ENCODE measurements at regions not wholly inside any gene's neighbourhood (a gene's known extent, or its start where the extent isn't known, plus 50 kb on each side); places are given as distances from the start of the nearest gene placed in this dataset.

- intact Hi-C loops (cut with DNase I), result no loop called here
- TF ChIP-seq POLR2A (IDR thresholded peaks at IDR 0.05) (no peak), EP300 (IDR thresholded peaks at IDR 0.05) (no peak), POLR2AphosphoS5 (IDR thresholded peaks at IDR 0.05) (no peak), CTCF (IDR thresholded peaks at IDR 0.05) (no peak)
- Histone ChIP-seq H3K36me3 (no peaks in the 10 kb centered on the region), H3K4me1 (peaks cover 0 to 6% (median 0%) of the 10 kb centered on the region in 4 donors), H3K4me3 (no peak overlapping the region), H3K27ac (no peak overlapping the region), H3K9me3 (no peaks in the 10 kb centered on the region), H3K27me3 (no peaks in the 10 kb centered on the region)
- no peak for DNase-seq
- WGBS, 2 donors, result 41 to 56% methylated on average over 2 of the region's 2 CpGs
These were observed 255.4 kb upstream of the MYO3A start for GRCh38 chr10:25678666-25679065.

GRCh38 chr10:25682203-25682851, 251.7 kb upstream of the MYO3A start:
- intact Hi-C loops (cut with DNase I), result no loop called here
- peak overlapping the region in 2 of 4 donors; percentile 39 to 44 for H3K27ac ChIP-seq
- H3K9me3 ChIP-seq, result no peaks in the 10 kb centered on the region
- H3K27me3 ChIP-seq, result no peaks in the 10 kb centered on the region
- TF ChIP-seq POLR2AphosphoS5 (IDR thresholded peaks at IDR 0.05) (no peak), CTCF (IDR thresholded peaks at IDR 0.05) (peak in 1 of 4 experiments; percentile 18)
- WGBS, 2 donors, result 65% methylated on average over 9 of the region's 9 CpGs
- no peak for DNase-seq
- H3K4me1 ChIP-seq, result peaks cover 0 to 6% (median 0%) of the 10 kb centered on the region in 4 donors
- no peaks in the 10 kb centered on the region for H3K36me3 ChIP-seq
- peak overlapping the region in 3 of 4 donors; percentile 21 to 29 (median 28) for H3K4me3 ChIP-seq

DNA sequence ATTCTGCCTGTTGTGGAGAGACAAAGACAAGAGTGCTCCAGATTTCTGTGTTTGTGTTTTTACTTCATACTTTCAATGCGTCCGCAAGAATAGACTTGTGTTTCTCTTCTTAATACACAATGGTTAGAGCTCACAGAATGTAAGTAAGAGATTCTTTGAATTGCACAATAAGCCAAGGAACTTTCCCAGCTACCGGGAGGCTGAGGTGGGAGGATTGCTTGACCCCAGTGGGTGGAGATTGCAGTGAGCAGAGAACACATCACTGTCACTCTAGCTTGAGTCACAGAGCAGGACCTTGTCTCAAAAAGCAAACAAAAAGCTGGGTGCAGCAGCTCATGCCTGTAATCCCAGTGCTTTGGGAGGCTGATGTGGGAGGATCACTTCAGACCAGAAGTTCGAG, 250.7 kb upstream of the MYO3A start:
- H3K4me1 ChIP-seq, result peaks cover 0 to 6% (median 0%) of the 10 kb centered on the region in 4 donors
- no peaks in the 10 kb centered on the region for H3K27me3 ChIP-seq
- no peak overlapping the region for H3K4me3 ChIP-seq
- DNase-seq, result no peak
- H3K27ac ChIP-seq, result no peak overlapping the region
- H3K36me3 ChIP-seq, result no peaks in the 10 kb centered on the region
- intact Hi-C loops (cut with DNase I), result no loop called here
- TF ChIP-seq POLR2AphosphoS5 (IDR thresholded peaks at IDR 0.05) (no peak), CTCF (IDR thresholded peaks at IDR 0.05) (no peak), EP300 (IDR thresholded peaks at IDR 0.05) (no peak), POLR2A (IDR thresholded peaks at IDR 0.05) (no peak)
- no peaks in the 10 kb centered on the region for H3K9me3 ChIP-seq
- 80 to 84% methylated on average over 4 of the region's 4 CpGs for WGBS, 2 donors

DNA sequence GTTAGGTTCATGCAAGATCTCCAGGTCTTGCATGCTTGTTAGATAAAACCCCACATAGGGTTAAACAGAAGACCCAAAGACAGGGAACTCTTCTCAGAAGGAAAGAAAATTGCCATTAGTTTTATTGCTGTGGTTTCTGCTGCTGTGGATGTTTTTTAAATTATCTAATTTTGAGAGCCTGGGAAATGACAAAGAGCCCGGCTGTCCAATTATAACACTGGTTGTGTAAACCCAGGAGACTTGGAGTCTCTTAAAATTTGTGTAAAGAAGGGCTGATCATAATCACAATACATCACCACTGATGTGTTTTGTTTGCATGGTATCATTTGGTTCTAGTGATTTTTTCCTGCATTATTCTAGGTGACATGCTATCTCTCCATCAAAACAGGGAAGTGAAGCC, 246.5 kb upstream of the MYO3A start:
- no peaks in the 10 kb centered on the region for H3K9me3 ChIP-seq
- WGBS, 2 donors, result 61 to 68% methylated on average over 1 of the region's 1 CpG
- TF ChIP-seq CTCF (IDR thresholded peaks at IDR 0.05), result no peak
- TF ChIP-seq EP300 (IDR thresholded peaks at IDR 0.05), result no peak
- TF ChIP-seq POLR2AphosphoS5 (IDR thresholded peaks at IDR 0.05), result no peak
- no peak for TF ChIP-seq POLR2A (IDR thresholded peaks at IDR 0.05)

More for the DNA sequence above, 246.5 kb upstream of the MYO3A start:
- H3K27me3 ChIP-seq, result no peaks in the 10 kb centered on the region
- no peak for DNase-seq
- intact Hi-C loops (cut with DNase I), result no loop called here
- no peaks in the 10 kb centered on the region for H3K36me3 ChIP-seq
- H3K4me1 ChIP-seq, result no peaks in the 10 kb centered on the region
- H3K4me3 ChIP-seq, result no peak overlapping the region
- H3K27ac ChIP-seq, result no peak overlapping the region
